K562 (cell line): ENCODE measurements at regions not wholly inside any gene's neighbourhood (a gene's known extent, or its start where the extent isn't known, plus 50 kb on each side); places are given as distances from the start of the nearest gene placed in this dataset.

Experiments
- ATAC-seq: fragments of 200-7000 bp; cut with Tn5 transposase; 3 replicates; pipeline ENCODE4 v1.9.1; 2020; ENCODE audit warnings: moderate library complexity
- BruUV-seq: library from RNA; stranded (reverse); fragments of 400-500 nt; replicated peaks from 2 replicates; lab custom pipeline; 2021; lab: Mats Ljungman, UMichigan
- CTCF ChIA-PET: fragments of 300-600 bp; formaldehyde crosslinking; extraction: SDS; loops from one replicate; lab custom pipeline; 2021; ENCODE audit warnings: low intra/inter-chr PET ratio; lab: Yijun Ruan, JAX
- POLR2A ChIA-PET: fragments of 300-600, 350-650 bp; sonication (Branson Sonifier 250); formaldehyde crosslinking; extraction: SDS; loops from one replicate; lab custom pipeline; 2021; ENCODE audit warnings: antibody characterized with exemption, inconsistent platforms; lab: Yijun Ruan, JAX
- DNase-seq, 4 experiments: peaks; one replicate each; pipeline versions ENCODE4 v3.0.0 to v3.0.0-alpha.2; 2011 to 2018; ENCODE audit warnings: low spot score in 3 of 4, mixed read lengths in 3 of 4; ENCODE audit errors: extremely low read depth in 1 of 4
- FAIRE-seq: peaks from 2 replicates; lab custom pipeline; 2011; peaks lifted over from hg19 to GRCh38; lab: Jason Lieb, UNC
- H2AFZ ChIP-seq: 2 replicates; pipeline ENCODE4 v1.6.0; 2011; ENCODE audit warnings: low read depth, low read length, control low read depth, inconsistent platforms
- H3K27ac ChIP-seq: fragments of 200-600 bp; 3 replicates; pipeline ENCODE4 v1.8.0; 2011; ENCODE audit warnings: low read depth, mild to moderate bottlenecking, control low read depth, inconsistent platforms, low read length, moderate library complexity, mixed read lengths; ENCODE audit errors: extremely low read depth
- H3K27me3 ChIP-seq, 2 experiments: fragments of 300-600 bp in 1 of 2; 2 replicates in 1 of 2; 3 replicates in 1 of 2; pipeline versions ENCODE4 v1.6.0 to v1.8.0; 2011; ENCODE audit warnings: inconsistent platforms in 2 of 2, low read length in 2 of 2, mild to moderate bottlenecking in 1 of 2, mixed read lengths in 1 of 2, moderate library complexity in 1 of 2; ENCODE audit not compliant: control insufficient read depth in 2 of 2, insufficient read depth in 2 of 2
- H3K36me3 ChIP-seq: fragments of 300-600 bp; 3 replicates; pipeline ENCODE4 v1.8.0; 2011; ENCODE audit warnings: mild to moderate bottlenecking, low read length, inconsistent platforms; ENCODE audit not compliant: control insufficient read depth, insufficient read depth
- H3K4me1 ChIP-seq, 2 experiments: fragments of 200-600 bp in 1 of 2; replicated peaks in 1 of 2; 2 replicates in 1 of 2; 3 replicates in 1 of 2; pipeline versions ENCODE4 v1.5.1 to v1.8.0; 2011; ENCODE audit warnings: inconsistent platforms in 2 of 2, low read length in 2 of 2, mild to moderate bottlenecking in 1 of 2, mixed read lengths in 1 of 2, moderate library complexity in 1 of 2; ENCODE audit not compliant: control insufficient read depth in 2 of 2, insufficient read depth in 2 of 2
- H3K4me2 ChIP-seq: 2 replicates; pipeline ENCODE4 v1.6.1; 2011; ENCODE audit warnings: low read length, control low read depth, inconsistent platforms, mixed read lengths; ENCODE audit not compliant: insufficient read depth
- H3K4me3 ChIP-seq: fragments of 200-600 bp; sonication (generic), shearing (Covaris generic); 2 replicates; pipeline ENCODE4 v1.5.1; 2016; ENCODE audit warnings: control low read depth, inconsistent platforms
- H3K79me2 ChIP-seq: fragments of 200-600 bp; 3 replicates; pipeline ENCODE4 v1.8.0; 2011; ENCODE audit warnings: low read length, inconsistent platforms; ENCODE audit not compliant: control insufficient read depth, insufficient read depth
- H3K9ac ChIP-seq, 2 experiments: 2 replicates each; pipeline versions ENCODE4 v1.6.0 to v1.6.1; 2011; ENCODE audit warnings: low read depth in 2 of 2, low read length in 2 of 2, control low read depth in 1 of 2, inconsistent platforms in 1 of 2, mild to moderate bottlenecking in 1 of 2, mixed read lengths in 1 of 2; ENCODE audit not compliant: insufficient read depth in 1 of 2
- H3K9me1 ChIP-seq: one replicate; pipeline ENCODE4 v1.6.0; 2011; ENCODE audit warnings: inconsistent platforms, mild to moderate bottlenecking, low read length, moderate library complexity; ENCODE audit not compliant: control insufficient read depth, insufficient read depth
- H3K9me3 ChIP-seq: replicated peaks from 2 replicates; pipeline ENCODE4 v1.5.1; 2011; ENCODE audit warnings: low read depth, low read length, inconsistent platforms; ENCODE audit not compliant: control insufficient read depth, insufficient read depth
- H4K20me1 ChIP-seq: replicated peaks from 2 replicates; pipeline ENCODE4 v1.6.1; 2011; ENCODE audit warnings: low read length, inconsistent platforms, mixed read lengths; ENCODE audit not compliant: control insufficient read depth, insufficient read depth
- ADNP ChIP-seq: fragments of 200-800 bp; sonication (Bioruptor generic); IDR thresholded peaks from 2 replicates; pipeline ENCODE4 v1.6.1; 2016; ENCODE audit warnings: missing genetic modification characterization, missing compliant biosample characterization
- ELF1 ChIP-seq: fragments of 200-800 bp; sonication (Bioruptor generic); IDR thresholded peaks from 2 replicates; pipeline ENCODE4 v1.6.1; 2016; ENCODE audit warnings: missing genetic modification characterization, missing compliant biosample characterization
- ETV6 ChIP-seq, 3 experiments: fragments of 150-350 bp in 1 of 3; sonication (generic) in 1 of 3; formaldehyde crosslinking in 1 of 3; IDR thresholded peaks; 2 replicates each; pipeline versions ENCODE4 v1.6.1 to v1.8.0; 2014 to 2022; ENCODE audit warnings: borderline replicate concordance in 2 of 3, low read depth in 2 of 3, antibody characterized with exemption in 1 of 3, low read length in 1 of 3, mild to moderate bottlenecking in 1 of 3, missing genetic modification reagents in 1 of 3
- HINFP ChIP-seq: fragments of 450-650 bp; conservative IDR thresholded peaks from 2 replicates; pipeline ENCODE4 v1.6.1; 2016; ENCODE audit warnings: missing genetic modification characterization, low read depth, mild to moderate bottlenecking, control low read depth, missing compliant biosample characterization
- LARP7 ChIP-seq: fragments of 450-650 bp; IDR thresholded peaks from 2 replicates; pipeline ENCODE4 v1.6.1; 2016
- MXI1 ChIP-seq: IDR thresholded peaks from 2 replicates; pipeline ENCODE4 v1.6.1; 2011; ENCODE audit warnings: low read depth, mild to moderate bottlenecking, improper control_type of control experiment, low read length
- NR1H2 ChIP-seq: sonication (generic); formaldehyde crosslinking; IDR thresholded peaks from 2 replicates; pipeline ENCODE4 v1.4.0; 2020; ENCODE audit warnings: mild to moderate bottlenecking, missing genetic modification reagents
- NR2C1 ChIP-seq, 2 experiments: fragments of 450-650 bp; IDR thresholded peaks; 2 replicates each; pipeline ENCODE4 v1.6.1; 2017; ENCODE audit warnings: mild to moderate bottlenecking in 2 of 2, antibody characterized with exemption in 1 of 2, inconsistent platforms in 1 of 2, missing compliant biosample characterization in 1 of 2, missing genetic modification characterization in 1 of 2
- NR3C1 ChIP-seq: sonication (generic); formaldehyde crosslinking; IDR thresholded peaks from 2 replicates; pipeline ENCODE4 v1.8.1; 2022; ENCODE audit warnings: missing genetic modification reagents
- PML ChIP-seq: IDR thresholded peaks from 2 replicates; pipeline ENCODE4 v1.6.1; 2012; ENCODE audit warnings: low read length, inconsistent platforms
- RBM25 ChIP-seq: fragments of 200-400 bp; formaldehyde crosslinking; IDR thresholded peaks from 2 replicates; pipeline ENCODE4 v1.6.1; 2018; ENCODE audit warnings: low read length, low read depth, moderate library complexity; ENCODE audit not compliant: severe bottlenecking
- SAFB2 ChIP-seq: fragments of 200-400 bp; formaldehyde crosslinking; IDR thresholded peaks from 2 replicates; pipeline ENCODE4 v1.6.1; 2018; ENCODE audit warnings: borderline replicate concordance, low read length, low read depth, moderate library complexity; ENCODE audit not compliant: severe bottlenecking
- ZNF668 ChIP-seq: fragments of 250-450 bp; sonication (Bioruptor Pico); IDR thresholded peaks from 2 replicates; pipeline ENCODE4 v1.8.0; 2022; ENCODE audit warnings: mild to moderate bottlenecking, inconsistent platforms
- WGBS: fragments of 100-300 bp; shearing (Covaris generic); methylation state at CpG from one replicate; pipeline ENCODE4 v1.1.6; 2016; ENCODE audit warnings: low coverage, mixed read lengths; ENCODE audit not compliant: insufficient coverage; ENCODE audit errors: missing lambda C conversion rate; 5-methylcytosine and 5-hydroxymethylcytosine counted together
- in situ Hi-C: fragments of 300-500 bp; cut with MboI; formaldehyde crosslinking; loops from 4 replicates; pipeline ENCODE4 v1.15.0; 2018; ENCODE audit warnings: inconsistent platforms, mixed read lengths
- intact Hi-C: fragments of 100-400 bp; cut with micrococcal nuclease; formaldehyde crosslinking; loops from 2 replicates; pipeline ENCODE4 v1.14.2; 2022
- TF ChIP-seq, protein P1 (sequence below): IDR thresholded peaks from 3 replicates; pipeline ENCODE4 v1.6.1; 2011; ENCODE audit warnings: borderline replicate concordance, mild to moderate bottlenecking, moderate library complexity; ENCODE audit not compliant: insufficient read length; ENCODE audit errors: extremely low read depth

GRCh38 chr1:233844692-233845091, 59.8 kb upstream of the SLC35F3 start:
- WGBS = 4% methylated on average over 2 of the region's 2 CpGs
- H3K36me3 ChIP-seq = no peaks in the 10 kb centered on the region
- H3K27me3 ChIP-seq = no peaks in the 10 kb centered on the region
- no peak overlapping the region for H2AFZ ChIP-seq
- in situ Hi-C loops = no loop called here
- FAIRE-seq (no peak), DNase-seq (no peak), ATAC-seq (no peak)
- no peaks in the 10 kb centered on the region for H3K4me1 ChIP-seq
- no peaks in the 10 kb centered on the region for H3K9me1 ChIP-seq
- no peak for TF ChIP-seq ETV6 (IDR thresholded peaks at IDR 0.05; ENCODE audit: borderline replicate concordance in 1 of 2, low read depth in 2 of 2, low read length in 1 of 2)
- no peak for TF ChIP-seq ETV6 (CRISPR knock-in tag; IDR thresholded peaks at IDR 0.05; ENCODE audit: borderline replicate concordance)
- no peak for TF ChIP-seq HINFP (tag)
- no peak for TF ChIP-seq NR1H2 (CRISPR knock-in tag)
- TF ChIP-seq LARP7 = no peak
- TF ChIP-seq RBM25 = no peak
- no peak for TF ChIP-seq PML
- no peak for TF ChIP-seq NR3C1 (CRISPR knock-in tag)
- TF ChIP-seq, protein P1, sequence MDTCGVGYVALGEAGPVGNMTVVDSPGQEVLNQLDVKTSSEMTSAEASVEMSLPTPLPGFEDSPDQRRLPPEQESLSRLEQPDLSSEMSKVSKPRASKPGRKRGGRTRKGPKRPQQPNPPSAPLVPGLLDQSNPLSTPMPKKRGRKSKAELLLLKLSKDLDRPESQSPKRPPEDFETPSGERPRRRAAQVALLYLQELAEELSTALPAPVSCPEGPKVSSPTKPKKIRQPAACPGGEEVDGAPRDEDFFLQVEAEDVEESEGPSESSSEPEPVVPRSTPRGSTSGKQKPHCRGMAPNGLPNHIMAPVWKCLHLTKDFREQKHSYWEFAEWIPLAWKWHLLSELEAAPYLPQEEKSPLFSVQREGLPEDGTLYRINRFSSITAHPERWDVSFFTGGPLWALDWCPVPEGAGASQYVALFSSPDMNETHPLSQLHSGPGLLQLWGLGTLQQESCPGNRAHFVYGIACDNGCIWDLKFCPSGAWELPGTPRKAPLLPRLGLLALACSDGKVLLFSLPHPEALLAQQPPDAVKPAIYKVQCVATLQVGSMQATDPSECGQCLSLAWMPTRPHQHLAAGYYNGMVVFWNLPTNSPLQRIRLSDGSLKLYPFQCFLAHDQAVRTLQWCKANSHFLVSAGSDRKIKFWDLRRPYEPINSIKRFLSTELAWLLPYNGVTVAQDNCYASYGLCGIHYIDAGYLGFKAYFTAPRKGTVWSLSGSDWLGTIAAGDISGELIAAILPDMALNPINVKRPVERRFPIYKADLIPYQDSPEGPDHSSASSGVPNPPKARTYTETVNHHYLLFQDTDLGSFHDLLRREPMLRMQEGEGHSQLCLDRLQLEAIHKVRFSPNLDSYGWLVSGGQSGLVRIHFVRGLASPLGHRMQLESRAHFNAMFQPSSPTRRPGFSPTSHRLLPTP = no peak
- TF ChIP-seq SAFB2 = no peak
- no peak for TF ChIP-seq ELF1
- no peak for TF ChIP-seq NR2C1 (IDR thresholded peaks at IDR 0.05)
- TF ChIP-seq NR2C1 (tag; IDR thresholded peaks at IDR 0.05) = no peak
- no peak for TF ChIP-seq MXI1
- no peak for TF ChIP-seq ADNP
- no peak for TF ChIP-seq ZNF668 (CRISPR knock-in tag)
- BruUV-seq = no TSS peak
- ChIA-PET POLR2A (interaction anchor here (1.1 kb wide), 2 partner anchors 9 to 11 kb away, joined by 3 to 4 read pairs; no protein-coding TSS in a partner anchor), CTCF (no interaction called here)
- intact Hi-C loops = no loop called here
- no peaks in the 10 kb centered on the region for H3K79me2 ChIP-seq
- H3K4me3 ChIP-seq = no peak overlapping the region
- H3K4me2 ChIP-seq = no peak overlapping the region
- H4K20me1 ChIP-seq = no peaks in the 10 kb centered on the region
- no peaks in the 10 kb centered on the region for H3K9me3 ChIP-seq
- H3K9ac ChIP-seq = no peak overlapping the region
- H3K27ac ChIP-seq = no peak overlapping the region
